ENCODE measurements at regions not wholly inside any gene's neighbourhood (a gene's known extent, or its start where the extent isn't known, plus 50 kb on each side); places are given as distances from the start of the nearest gene placed in this dataset.
"Not testable (repeated sequence)": the region's sequence is repeated elsewhere in the genome, so short reads cannot be mapped to it uniquely, and the experiment has no call there.

- DNase-seq (ENCODE audit: low read depth), result not testable (repeated sequence)
Observed at GRCh38 chr7:56697058-56697457, 435.2 kb downstream of the ZNF479 start.

- DNase-seq (ENCODE audit: low read depth), result no peak
Observed at GRCh38 chr7:56686276-56686859, 445.9 kb downstream of the ZNF479 start.

- no peak for DNase-seq (ENCODE audit: low read depth)
Observed at GRCh38 chr7:56639173-56639746, 493.0 kb downstream of the ZNF479 start.

- DNase-seq (ENCODE audit: low read depth), result no peak
Observed at GRCh38 chr7:56609852-56610355, 493.7 kb upstream of the NUPR2 start.

GRCh38 chr7:56605146-56605545 is 488.9 kb upstream of the NUPR2 start:
- DNase-seq (ENCODE audit: low read depth), result no peak

- DNase-seq (ENCODE audit: low read depth), result no peak
Observed at GRCh38 chr7:56578612-56579011, 462.4 kb upstream of the NUPR2 start.

GRCh38 chr7:56570968-56571367 is 454.8 kb upstream of the NUPR2 start:
- no peak for DNase-seq (ENCODE audit: low read depth)

- DNase-seq (ENCODE audit: low read depth), result no peak
Observed at GRCh38 chr7:56538541-56539429, 422.6 kb upstream of the NUPR2 start.

- no peak for DNase-seq (ENCODE audit: low read depth)
Observed at GRCh38 chr7:56537952-56538351, 421.7 kb upstream of the NUPR2 start.

- DNase-seq (ENCODE audit: low read depth), result no peak
Observed at GRCh38 chr7:56537477-56537876, 421.3 kb upstream of the NUPR2 start.

- no peak for DNase-seq (ENCODE audit: low read depth)
Observed at GRCh38 chr7:56495165-56495564, 378.9 kb upstream of the NUPR2 start.

- no peak for DNase-seq (ENCODE audit: low read depth)
Observed at GRCh38 chr7:56493704-56494450, 377.7 kb upstream of the NUPR2 start.

- no peak for DNase-seq (ENCODE audit: low read depth)
Observed at GRCh38 chr7:56493196-56493595, 377.0 kb upstream of the NUPR2 start.

- DNase-seq (ENCODE audit: low read depth), result no peak
Observed at GRCh38 chr7:56491636-56492425, 375.6 kb upstream of the NUPR2 start.

- DNase-seq (ENCODE audit: low read depth), result no peak
Observed at GRCh38 chr7:56483861-56484550, 367.8 kb upstream of the NUPR2 start.

- DNase-seq (ENCODE audit: low read depth), result no peak
Observed at GRCh38 chr7:56483153-56483552, 366.9 kb upstream of the NUPR2 start.

- no peak for DNase-seq (ENCODE audit: low read depth)
Observed at GRCh38 chr7:56479748-56480147, 363.5 kb upstream of the NUPR2 start.

GRCh38 chr7:56479136-56479535 is 362.9 kb upstream of the NUPR2 start:
- no peak for DNase-seq (ENCODE audit: low read depth)

GRCh38 chr7:56474271-56474670 is 358.1 kb upstream of the NUPR2 start:
- DNase-seq (ENCODE audit: low read depth), result no peak

- DNase-seq (ENCODE audit: low read depth), result no peak
Observed at GRCh38 chr7:56471811-56472210, 355.6 kb upstream of the NUPR2 start.

All from HT1080 (cell line).